AG04449 (cell line): ENCODE measurements at regions not wholly inside any gene's neighbourhood (a gene's known extent, or its start where the extent isn't known, plus 50 kb on each side); places are given as distances from the start of the nearest gene placed in this dataset.

Source experiments
- CTCF ChIA-PET: fragments of 350-600 bp; formaldehyde crosslinking; extraction: SDS; loops from one replicate; lab custom pipeline; 2021; ENCODE audit warnings: antibody characterized with exemption; lab: Yijun Ruan, JAX
- POLR2A ChIA-PET: fragments of 400-600, 350-600 bp; formaldehyde crosslinking; extraction: SDS; loops from one replicate; lab custom pipeline; 2020; ENCODE audit warnings: antibody characterized with exemption, inconsistent platforms; lab: Yijun Ruan, JAX
- DNase-seq: peaks from one replicate; pipeline ENCODE4 v3.0.0-alpha.2; 2010; ENCODE audit warnings: low read depth, low spot score
- H3K4me3 ChIP-seq: 2 replicates; pipeline ENCODE4 v1.5.1; 2011; ENCODE audit warnings: low read depth, mild to moderate bottlenecking, control low read depth, low read length
- TF ChIP-seq, protein P1 (sequence below): IDR thresholded peaks from one replicate; pipeline ENCODE4 v1.5.1; 2011; ENCODE audit warnings: mild to moderate bottlenecking, moderate library complexity, low read length, control low read depth, inconsistent platforms; ENCODE audit not compliant: insufficient read depth; ENCODE audit errors: missing control alignments

DNA sequence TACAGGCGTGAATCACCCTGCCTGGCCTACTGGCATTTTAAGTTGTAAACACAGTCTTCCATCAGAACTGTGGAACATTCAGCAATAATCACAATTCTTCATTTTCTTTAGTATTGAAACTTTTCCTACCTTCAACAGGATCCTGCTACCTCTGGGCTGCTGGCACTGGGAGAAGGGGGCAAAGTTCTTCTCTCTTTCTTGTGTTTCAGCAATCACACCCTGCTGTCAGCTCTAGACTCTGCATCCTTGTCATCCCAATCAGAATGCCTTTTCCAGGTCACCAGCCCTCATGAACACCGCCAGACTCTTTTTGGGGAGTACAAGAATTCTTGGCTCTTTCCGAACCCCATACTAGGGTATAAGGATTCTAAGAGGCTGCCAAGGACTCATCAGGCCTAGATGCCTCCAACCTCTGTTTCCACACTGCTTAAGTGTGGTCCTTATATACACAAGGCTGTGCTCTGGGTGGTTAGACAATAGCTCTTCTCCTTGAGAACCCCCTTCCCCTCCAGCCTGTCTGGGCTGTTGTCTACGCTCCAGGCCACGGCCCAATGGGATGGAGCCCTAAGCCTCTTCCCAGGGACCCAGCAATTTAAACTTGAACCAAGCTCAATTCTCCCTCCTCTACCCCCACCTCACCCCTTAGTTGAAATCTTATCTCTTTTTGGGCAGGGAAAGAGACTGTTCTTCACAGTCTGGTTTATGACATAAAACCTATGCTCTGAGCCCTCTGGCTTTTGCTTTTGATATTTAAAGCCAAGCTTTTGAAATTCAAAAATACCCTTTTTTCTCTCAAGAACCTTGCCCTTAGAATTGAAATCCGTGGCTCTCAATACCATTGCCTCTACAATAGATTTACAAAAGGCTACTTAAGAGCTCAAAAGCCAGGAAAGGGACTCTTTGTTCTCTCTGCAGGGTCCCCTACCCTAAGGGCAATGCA, 327.4 kb downstream of the BUD13 start:
- H3K4me3 ChIP-seq: no peak overlapping the region
- ChIA-PET CTCF (interaction anchor here (1.2 kb wide), 1 partner anchor 246 kb away, joined by 3 read pairs; no protein-coding TSS in a partner anchor), POLR2A (no interaction called here)
- no peak for DNase-seq
- TF ChIP-seq, protein P1, sequence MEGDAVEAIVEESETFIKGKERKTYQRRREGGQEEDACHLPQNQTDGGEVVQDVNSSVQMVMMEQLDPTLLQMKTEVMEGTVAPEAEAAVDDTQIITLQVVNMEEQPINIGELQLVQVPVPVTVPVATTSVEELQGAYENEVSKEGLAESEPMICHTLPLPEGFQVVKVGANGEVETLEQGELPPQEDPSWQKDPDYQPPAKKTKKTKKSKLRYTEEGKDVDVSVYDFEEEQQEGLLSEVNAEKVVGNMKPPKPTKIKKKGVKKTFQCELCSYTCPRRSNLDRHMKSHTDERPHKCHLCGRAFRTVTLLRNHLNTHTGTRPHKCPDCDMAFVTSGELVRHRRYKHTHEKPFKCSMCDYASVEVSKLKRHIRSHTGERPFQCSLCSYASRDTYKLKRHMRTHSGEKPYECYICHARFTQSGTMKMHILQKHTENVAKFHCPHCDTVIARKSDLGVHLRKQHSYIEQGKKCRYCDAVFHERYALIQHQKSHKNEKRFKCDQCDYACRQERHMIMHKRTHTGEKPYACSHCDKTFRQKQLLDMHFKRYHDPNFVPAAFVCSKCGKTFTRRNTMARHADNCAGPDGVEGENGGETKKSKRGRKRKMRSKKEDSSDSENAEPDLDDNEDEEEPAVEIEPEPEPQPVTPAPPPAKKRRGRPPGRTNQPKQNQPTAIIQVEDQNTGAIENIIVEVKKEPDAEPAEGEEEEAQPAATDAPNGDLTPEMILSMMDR: no peak

DNA sequence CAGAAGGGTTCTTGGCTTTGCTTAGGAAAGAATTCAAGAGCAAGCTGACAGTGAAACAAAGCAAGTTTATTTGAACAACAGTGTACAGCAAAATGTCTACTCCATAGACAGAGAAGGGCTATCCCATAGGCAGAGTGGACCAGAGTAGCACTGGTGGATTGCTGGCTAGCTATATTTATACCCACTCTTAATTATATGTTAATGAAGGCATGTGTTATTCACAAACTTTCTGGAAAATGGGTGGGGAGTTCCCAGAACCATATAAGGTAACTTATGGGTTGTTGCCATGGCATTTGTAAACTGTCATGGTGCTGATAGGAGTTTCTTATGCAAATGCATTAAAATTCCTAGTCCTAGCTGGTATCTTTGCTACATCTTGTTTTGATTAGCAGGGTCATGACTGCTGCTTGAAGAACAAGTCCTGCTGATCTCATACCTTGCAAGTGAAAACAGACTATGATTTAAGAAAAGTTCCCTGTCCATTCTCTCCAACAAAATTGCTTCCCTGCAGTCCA, 330.5 kb downstream of the BUD13 start:
- TF ChIP-seq, protein P1: no peak
- DNase-seq: no peak
- CTCF ChIA-PET: no interaction called here
- POLR2A ChIA-PET: no interaction called here
- no peak overlapping the region for H3K4me3 ChIP-seq

DNA sequence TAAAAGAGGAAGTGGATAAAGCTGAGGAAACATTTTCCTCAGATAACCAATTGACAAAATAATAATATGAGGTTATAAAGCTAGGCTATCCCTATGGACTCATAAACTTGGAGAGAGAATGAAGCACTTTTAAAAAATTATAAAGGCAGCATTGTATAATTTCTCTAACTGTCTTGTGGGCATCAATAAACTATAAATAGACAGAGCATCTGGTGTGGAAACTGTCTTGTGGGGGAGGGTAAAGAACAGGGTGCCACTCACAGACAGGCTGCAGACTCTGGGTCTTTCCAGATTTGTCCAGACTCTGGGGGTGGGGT, 333.5 kb downstream of the BUD13 start:
- ChIA-PET CTCF (no interaction called here), POLR2A (no interaction called here)
- no peak for DNase-seq
- TF ChIP-seq, protein P1: no peak
- H3K4me3 ChIP-seq: no peak overlapping the region

DNA sequence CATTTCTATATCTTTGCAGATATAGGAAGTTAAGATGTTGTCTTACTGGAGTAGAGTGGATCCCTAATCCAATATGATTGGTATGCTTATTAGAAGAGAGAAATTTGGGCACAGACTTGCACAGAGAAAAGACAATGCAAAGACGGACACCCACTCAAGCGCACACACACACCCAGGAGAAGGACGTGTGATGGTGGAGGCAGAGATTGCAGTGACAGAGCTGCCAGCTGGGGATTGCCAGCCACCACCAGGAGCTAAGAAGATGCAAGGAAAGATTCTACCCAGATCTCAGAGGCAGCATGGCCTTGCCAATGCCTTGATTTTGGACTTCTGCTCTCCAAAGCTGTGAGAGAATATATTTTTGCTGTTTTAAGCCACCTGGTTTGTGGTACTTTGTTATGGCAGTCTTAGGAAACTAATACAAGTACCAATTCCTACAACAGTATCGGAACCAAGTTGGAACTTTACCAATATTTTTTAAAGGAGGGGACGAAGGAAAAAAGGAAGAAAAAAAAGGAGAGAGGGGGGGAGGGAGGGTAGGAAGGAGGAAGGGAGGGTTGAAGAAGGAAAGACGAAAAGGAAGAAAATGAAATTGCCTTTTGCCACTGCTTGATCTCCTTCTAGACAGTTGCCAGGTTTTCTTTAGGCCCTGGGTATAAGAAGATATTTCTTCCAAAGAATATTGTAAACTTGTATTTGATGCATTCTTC, 334.0 kb downstream of the BUD13 start:
- no peak overlapping the region for H3K4me3 ChIP-seq
- no peak for DNase-seq
- POLR2A ChIA-PET: no interaction called here
- TF ChIP-seq, protein P1: no peak
- CTCF ChIA-PET: no interaction called here

DNA sequence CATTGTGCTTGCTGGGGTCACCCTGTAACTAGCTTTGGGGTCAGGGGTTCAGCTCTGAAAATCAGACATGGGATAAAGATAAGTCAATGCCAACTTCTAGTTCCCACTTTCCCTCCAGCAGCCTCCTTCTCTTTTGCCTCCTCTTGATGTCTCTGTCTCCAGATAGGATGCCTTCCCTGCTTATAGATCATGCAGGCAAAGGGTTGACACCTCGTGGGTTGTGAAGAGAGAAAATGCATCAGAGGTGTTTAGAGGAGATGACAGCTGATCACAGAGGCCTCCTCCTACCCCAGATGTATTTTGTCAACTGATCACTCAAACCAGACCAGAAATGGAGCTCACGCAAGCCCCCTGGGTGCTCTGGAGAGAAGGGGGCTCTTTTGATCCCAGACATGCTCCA, 337.8 kb downstream of the BUD13 start:
- TF ChIP-seq, protein P1: no peak
- no peak overlapping the region for H3K4me3 ChIP-seq
- ChIA-PET POLR2A (no interaction called here), CTCF (no interaction called here)
- DNase-seq: no peak

DNA sequence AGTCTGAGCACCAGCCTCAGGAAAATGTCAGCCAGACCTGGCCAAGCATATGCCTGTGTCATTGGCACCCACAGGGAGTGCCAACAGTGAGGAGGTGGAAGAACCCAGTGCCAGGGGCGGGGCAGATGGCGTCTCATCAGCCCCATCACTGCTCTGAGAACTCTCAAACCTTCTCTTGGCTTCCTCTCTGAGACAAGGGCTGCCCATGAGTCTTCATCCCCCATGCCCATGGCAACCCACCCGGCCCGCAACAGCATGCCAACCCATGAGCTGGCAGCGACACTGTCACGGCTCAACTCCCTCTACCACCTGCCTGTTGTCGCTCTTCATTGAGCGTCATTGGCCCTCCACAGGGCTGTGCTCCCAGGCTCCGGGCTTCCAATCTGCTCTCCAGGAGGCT, 340.5 kb downstream of the BUD13 start:
- ChIA-PET CTCF (no interaction called here), POLR2A (no interaction called here)
- H3K4me3 ChIP-seq: no peak overlapping the region
- TF ChIP-seq, protein P1: no peak
- no peak for DNase-seq
